ENCODE measurements at regions not wholly inside any gene's neighbourhood (a gene's known extent, or its start where the extent isn't known, plus 50 kb on each side); places are given as distances from the start of the nearest gene placed in this dataset.
"Not testable (repeated sequence)": the region's sequence is repeated elsewhere in the genome, so short reads cannot be mapped to it uniquely, and the experiment has no call there.

DNA sequence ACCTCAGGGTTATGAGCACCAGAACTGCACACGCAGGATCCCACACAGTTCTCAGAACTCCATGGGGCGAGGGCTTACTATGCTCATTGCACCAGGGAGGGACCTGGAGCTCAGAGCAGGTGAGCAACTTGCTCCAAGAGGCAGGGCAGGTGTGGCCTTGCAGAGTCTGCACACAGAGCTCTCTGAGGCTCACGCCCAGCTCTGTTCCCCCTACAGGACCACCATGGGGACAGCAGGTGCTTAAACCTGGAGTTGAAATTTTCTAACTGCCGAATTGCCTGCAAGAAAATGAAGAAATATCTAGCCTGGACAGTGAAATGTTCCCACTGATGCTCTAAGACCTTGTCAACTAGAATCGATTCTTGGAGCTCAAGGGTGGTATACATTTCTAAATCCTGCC, 49.9 kb upstream of the MSMB start:
- not testable (repeated sequence) for H3K4me3 ChIP-seq (ENCODE audit: low read depth, low read length)

DNA sequence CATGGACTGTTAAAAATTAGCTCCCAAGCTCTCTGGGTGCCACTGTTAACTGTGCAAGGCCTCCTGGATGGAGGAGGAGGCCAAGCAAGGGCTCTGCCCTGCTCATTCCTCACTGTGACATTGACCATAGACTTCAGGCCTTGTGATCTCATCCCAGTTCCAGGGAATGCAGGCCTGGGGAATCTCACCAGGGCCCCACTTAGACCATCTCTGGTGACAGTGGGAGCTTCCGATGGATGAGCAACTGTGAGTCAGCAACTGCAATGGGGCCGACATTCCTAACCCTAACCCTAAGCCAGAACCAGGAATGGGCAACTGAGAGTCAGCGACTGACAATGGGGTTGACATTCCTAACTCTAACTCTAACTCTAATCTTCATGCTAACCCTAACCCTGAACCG, 50.4 kb upstream of the MSMB start:
- H3K4me3 ChIP-seq (ENCODE audit: low read depth, low read length): no peak overlapping the region
- TF ChIP-seq, protein P1, sequence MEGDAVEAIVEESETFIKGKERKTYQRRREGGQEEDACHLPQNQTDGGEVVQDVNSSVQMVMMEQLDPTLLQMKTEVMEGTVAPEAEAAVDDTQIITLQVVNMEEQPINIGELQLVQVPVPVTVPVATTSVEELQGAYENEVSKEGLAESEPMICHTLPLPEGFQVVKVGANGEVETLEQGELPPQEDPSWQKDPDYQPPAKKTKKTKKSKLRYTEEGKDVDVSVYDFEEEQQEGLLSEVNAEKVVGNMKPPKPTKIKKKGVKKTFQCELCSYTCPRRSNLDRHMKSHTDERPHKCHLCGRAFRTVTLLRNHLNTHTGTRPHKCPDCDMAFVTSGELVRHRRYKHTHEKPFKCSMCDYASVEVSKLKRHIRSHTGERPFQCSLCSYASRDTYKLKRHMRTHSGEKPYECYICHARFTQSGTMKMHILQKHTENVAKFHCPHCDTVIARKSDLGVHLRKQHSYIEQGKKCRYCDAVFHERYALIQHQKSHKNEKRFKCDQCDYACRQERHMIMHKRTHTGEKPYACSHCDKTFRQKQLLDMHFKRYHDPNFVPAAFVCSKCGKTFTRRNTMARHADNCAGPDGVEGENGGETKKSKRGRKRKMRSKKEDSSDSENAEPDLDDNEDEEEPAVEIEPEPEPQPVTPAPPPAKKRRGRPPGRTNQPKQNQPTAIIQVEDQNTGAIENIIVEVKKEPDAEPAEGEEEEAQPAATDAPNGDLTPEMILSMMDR (IDR thresholded peaks at IDR 0.05; ENCODE audit: low read depth, low read length): no peak

DNA sequence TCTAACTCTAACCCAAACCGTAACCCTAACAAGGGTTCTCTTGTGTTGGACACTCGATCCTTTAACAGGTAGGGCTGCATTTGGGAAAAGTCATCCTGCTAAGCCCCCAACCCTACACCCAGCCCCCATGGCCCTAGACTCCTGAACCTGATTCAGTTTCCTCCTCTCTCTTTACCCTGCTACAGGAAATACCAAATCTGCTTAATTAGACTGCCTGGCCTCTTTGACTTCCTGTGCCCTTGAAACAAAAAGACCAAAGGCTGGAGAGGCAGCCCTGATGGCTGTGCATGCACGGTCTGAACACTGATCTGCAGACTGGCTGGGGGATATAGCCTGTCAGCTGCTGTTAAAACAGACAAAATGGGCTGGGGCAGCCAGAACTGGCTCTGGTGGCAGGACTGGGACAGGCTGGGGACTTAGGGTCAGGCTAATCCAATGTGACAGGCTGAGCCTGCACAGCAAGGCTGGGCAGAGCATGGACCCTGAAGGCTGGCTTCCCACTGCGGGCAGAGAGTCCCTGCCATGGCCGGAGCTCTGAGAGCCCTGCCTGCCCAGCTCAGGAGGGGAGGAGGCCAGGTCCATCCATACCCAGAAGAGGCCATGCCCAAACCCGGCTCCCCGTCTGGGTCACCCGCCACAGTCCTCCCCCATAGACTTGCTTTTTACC, 51.0 kb upstream of the MSMB start:
- TF ChIP-seq, protein P1 (IDR thresholded peaks at IDR 0.05; ENCODE audit: low read depth, low read length): no peak
- no peak overlapping the region for H3K4me3 ChIP-seq (ENCODE audit: low read depth, low read length)

DNA sequence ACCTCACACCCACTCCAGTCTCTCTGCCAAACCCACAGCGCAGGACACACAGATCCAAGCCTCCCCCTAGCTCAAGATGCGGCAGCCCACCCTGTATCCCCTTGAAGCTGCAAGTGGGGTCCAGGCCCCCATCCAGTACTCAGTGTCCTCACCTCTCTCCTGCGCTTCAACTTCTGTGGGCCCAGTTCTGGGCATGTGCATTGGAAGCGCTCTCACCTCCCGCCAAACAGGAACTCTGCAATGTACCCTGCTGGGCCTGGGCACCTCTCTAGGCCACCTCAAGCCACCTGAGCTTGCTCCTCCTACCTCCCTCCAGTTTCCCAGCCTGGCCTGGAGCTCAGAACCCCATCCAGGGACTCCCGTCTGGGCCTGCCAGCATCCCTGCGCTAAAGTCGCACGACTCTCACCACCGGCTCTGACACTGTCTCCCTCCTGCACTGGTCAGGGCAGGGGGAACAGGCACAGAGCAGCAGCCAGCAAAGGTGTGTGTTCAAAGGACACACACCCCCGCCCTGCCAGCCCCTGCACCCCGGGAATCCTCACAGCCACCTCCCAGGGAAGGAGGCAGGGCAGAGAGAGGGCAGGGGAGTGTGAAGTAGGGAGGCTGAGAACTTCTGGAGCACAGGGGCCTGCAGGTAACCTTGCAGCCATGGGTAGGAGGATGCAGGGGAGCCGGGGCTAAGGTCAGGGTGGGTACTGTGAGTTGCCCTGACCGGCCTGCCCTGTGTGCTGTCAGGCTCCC, 51.7 kb upstream of the MSMB start:
- TF ChIP-seq, protein P1 (IDR thresholded peaks at IDR 0.05; ENCODE audit: low read depth, low read length): no peak
- H3K4me3 ChIP-seq (ENCODE audit: low read depth, low read length): no peak overlapping the region

DNA sequence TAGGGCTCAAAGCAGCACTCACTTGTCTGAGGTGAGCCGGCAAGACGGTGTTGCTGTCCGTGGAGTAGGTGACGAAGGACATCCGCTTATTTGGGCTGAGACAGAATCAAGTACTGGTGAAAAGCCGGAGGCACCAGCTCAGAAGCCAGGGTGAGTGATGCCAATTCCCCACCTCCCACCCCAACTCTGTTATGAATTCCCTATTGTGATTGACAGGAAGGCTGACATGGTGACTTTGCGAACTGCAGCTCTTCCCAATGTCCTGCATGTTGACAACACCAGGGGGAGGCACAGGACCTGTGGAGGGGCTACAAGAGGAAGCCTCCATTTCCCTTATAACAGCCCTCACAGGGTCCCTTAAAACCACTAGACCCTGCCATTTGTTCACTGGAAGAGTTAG, 52.3 kb upstream of the MSMB start:
- no peak overlapping the region for H3K4me3 ChIP-seq (ENCODE audit: low read depth, low read length)
- TF ChIP-seq, protein P1 (IDR thresholded peaks at IDR 0.05; ENCODE audit: low read depth, low read length): no peak

DNA sequence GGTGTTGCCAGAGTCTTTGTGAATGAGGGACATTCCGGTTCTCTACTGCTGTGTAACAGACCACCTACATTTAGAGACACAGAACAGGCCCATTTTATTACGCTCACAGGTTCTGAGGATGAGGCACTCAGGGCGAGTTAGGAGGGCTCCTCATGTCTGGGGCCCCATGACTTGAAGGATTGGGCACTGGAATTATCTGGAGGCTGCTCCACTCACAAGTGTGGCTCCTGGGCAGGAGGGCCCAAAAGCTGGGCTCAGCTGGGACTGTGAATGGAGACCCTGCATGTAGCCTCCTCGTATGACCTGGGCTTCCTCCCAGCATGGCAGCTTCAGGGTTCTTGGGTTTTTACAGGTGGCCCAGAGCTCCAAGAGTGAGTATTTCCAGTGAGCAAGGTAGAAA, 52.9 kb upstream of the MSMB start:
- H3K4me3 ChIP-seq (ENCODE audit: low read depth, low read length): not testable (repeated sequence)

DNA sequence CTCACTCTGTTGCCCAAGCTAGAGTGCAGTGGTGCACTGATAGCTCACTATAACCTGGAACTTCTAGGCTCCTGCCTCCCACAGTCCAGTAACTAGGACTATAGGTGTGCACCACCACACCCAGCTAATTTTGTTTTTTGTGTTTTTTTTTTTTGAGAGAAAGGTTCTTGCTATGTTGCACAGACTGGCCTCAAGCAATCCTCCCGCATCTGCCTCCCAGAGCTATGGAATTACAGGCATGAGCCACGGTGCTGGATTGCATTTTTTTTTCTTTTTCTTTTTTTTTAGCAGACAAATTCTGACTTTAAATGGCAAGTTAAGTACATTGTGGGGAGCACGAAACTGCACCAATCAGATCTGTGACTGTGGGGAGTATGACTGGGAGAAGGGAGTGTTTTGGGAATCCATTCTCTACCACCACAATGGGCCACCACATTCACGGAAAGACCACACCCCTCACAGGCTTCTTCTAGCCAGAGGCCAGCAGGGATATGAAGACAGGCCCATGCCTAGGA, 58.1 kb upstream of the MSMB start:
- no peak overlapping the region for H3K4me3 ChIP-seq (ENCODE audit: low read depth, low read length)
- TF ChIP-seq, protein P1 (IDR thresholded peaks at IDR 0.05; ENCODE audit: low read depth, low read length): no peak

DNA sequence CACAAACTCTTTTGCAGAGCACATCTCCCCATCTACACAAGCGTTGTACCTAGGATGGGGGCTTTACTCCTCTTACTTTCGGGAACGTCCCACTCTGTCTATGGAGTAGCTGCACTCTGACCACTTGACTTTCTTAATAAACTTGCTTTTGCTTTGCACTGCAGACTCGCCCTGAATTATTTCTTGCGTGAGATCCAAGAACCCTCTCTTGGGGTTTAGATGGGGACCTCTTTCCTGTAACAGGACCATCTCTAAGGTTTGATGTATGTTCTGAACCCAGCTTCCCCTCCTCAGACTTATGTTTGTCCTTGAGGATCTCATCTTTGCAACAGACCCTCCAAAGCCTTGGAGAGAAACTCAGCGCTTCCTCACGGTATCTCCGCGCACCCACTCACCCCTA, 59.3 kb upstream of the MSMB start:
- not testable (repeated sequence) for H3K4me3 ChIP-seq (ENCODE audit: low read depth, low read length)

DNA sequence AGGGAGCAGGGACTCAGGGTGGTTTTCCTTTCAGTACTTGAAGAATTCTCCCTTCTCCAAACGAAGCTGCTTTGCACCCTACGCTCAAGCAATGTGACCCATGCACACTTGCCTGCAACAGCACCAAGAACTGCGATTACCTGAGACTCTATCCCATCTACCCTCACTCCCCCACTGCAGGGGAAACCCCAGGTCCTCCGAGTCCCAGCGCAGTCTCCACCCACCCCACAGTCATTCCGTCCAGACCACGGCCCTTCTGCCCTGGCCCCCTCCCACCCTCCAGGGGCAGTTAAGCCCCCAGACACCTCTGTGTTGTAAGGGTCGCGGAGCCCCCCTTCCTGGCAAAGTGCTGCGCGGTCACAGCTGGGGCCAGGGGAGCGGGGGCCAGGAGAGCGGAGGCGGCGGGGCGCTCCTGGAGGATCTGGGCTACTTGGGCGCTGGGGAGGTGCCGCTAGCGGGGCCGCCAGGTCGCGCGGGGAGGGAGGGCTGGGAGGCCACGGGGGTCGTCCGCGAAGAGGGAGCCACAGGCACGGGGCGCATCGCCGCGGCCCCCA, 59.9 kb upstream of the MSMB start:
- peak overlapping the region; percentile 59 for H3K4me3 ChIP-seq (ENCODE audit: low read depth, low read length)

All from WI38 (cell line).